ENCODE measurements at regions not wholly inside any gene's neighbourhood (a gene's known extent, or its start where the extent isn't known, plus 50 kb on each side); places are given as distances from the start of the nearest gene placed in this dataset.

DNA sequence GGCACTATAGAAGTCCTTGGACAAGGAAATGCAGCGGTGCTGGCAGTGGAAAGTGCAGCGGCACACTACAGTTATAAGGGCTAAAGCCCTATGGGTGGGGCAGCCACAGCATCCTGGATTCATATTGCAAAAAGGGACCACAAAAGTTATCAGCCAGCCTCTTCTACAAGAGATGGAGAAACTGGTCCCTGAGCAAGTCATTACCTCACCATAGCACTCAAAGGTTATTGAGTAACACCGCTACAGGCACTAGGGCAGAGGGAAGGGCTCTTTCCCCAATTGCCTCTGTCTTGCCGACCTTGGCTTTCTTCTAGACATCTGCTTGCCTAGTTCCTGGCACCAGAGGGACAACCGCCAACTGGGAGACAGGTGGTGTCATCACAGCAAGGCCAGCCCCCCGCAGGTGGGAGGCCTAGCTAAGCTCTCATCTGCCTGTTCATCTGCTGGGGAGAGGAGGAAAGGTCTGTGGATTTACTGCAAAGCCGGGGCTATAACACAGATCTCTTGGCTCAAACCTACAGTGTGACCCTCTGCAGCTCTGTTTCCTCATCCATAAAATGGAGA is 600.0 kb downstream of the BCOR start:
- POLR2A ChIA-PET: no interaction called here
- CTCF ChIA-PET: interaction anchor here (0.6 kb wide), 1 partner anchor 187 kb away, joined by 3 read pairs; no protein-coding TSS in a partner anchor
- H3K4me3 ChIP-seq (ENCODE audit: low read depth, low read length): no peak overlapping the region
- H3K36me3 ChIP-seq (ENCODE audit: control insufficient read depth in 2 of 2, insufficient read depth in 1 of 2, low read length in 2 of 2): no peaks in the 10 kb centered on the region
- H3K27ac ChIP-seq (ENCODE audit: extremely low read depth, low read depth, low read length): no peak overlapping the region
- no peaks in the 10 kb centered on the region for H3K4me1 ChIP-seq (ENCODE audit: control insufficient read depth, insufficient read depth, low read length)
- H3K9me3 ChIP-seq (ENCODE audit: control insufficient read depth, insufficient read depth, low read depth, low read length): no peaks in the 10 kb centered on the region
- no peak for TF ChIP-seq ZNF623 (tag by site-specific recombination; IDR thresholded peaks at IDR 0.05)
- TF ChIP-seq, protein P1, sequence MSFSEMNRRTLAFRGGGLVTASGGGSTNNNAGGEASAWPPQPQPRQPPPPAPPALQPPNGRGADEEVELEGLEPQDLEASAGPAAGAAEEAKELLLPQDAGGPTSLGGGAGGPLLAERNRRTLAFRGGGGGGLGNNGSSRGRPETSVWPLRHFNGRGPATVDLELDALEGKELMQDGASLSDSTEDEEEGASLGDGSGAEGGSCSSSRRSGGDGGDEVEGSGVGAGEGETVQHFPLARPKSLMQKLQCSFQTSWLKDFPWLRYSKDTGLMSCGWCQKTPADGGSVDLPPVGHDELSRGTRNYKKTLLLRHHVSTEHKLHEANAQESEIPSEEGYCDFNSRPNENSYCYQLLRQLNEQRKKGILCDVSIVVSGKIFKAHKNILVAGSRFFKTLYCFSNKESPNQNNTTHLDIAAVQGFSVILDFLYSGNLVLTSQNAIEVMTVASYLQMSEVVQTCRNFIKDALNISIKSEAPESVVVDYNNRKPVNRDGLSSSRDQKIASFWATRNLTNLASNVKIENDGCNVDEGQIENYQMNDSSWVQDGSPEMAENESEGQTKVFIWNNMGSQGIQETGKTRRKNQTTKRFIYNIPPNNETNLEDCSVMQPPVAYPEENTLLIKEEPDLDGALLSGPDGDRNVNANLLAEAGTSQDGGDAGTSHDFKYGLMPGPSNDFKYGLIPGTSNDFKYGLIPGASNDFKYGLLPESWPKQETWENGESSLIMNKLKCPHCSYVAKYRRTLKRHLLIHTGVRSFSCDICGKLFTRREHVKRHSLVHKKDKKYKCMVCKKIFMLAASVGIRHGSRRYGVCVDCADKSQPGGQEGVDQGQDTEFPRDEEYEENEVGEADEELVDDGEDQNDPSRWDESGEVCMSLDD (tag by site-specific recombination; IDR thresholded peaks at IDR 0.05): no peak
- TF ChIP-seq SP3 (tag by site-specific recombination; IDR thresholded peaks at IDR 0.05): no peak
- no peak for TF ChIP-seq YY2 (tag by site-specific recombination; IDR thresholded peaks at IDR 0.05)
- TF ChIP-seq ZNF174 (tag by site-specific recombination; IDR thresholded peaks at IDR 0.05): no peak

DNA sequence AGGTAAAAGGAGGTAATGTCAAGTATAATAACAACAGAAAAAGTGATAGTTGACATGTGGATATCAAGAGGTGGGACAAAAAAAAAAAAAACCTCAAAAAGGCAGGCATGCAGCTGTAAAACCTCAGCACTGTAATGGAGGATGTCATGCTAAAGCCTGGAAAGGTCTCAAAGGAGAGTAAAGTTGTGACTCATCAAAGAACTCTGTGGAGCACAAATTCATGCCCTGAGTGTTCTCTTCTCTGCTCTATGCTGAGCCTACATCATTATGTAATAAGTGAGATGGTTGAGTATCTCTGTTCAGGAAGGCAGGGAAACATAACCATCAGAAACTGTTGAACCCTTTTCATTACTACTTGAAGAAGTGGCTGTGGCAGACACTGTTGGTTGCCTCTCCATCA is 597.8 kb downstream of the BCOR start:
- Histone ChIP-seq H3K9me3 (ENCODE audit: control insufficient read depth, insufficient read depth, low read depth, low read length) (no peaks in the 10 kb centered on the region), H3K4me3 (ENCODE audit: low read depth, low read length) (no peak overlapping the region), H3K27ac (ENCODE audit: extremely low read depth, low read depth, low read length) (no peak overlapping the region), H3K36me3 (ENCODE audit: control insufficient read depth in 2 of 2, insufficient read depth in 1 of 2, low read length in 2 of 2) (no peaks in the 10 kb centered on the region), H3K4me1 (ENCODE audit: control insufficient read depth, insufficient read depth, low read length) (no peaks in the 10 kb centered on the region)
- TF ChIP-seq ZSCAN30 (tag by site-specific recombination; IDR thresholded peaks at IDR 0.05) (no peak), ZNF596 (tag by site-specific recombination; IDR thresholded peaks at IDR 0.05) (no peak), ZFP3 (tag by site-specific recombination; IDR thresholded peaks at IDR 0.05; ENCODE audit: low read depth) (no peak), ZNF311 (tag by site-specific recombination; IDR thresholded peaks at IDR 0.05; ENCODE audit: borderline replicate concordance) (no peak), ZNF701 (tag by site-specific recombination; IDR thresholded peaks at IDR 0.05) (no peak), ZNF132 (tag by site-specific recombination; IDR thresholded peaks at IDR 0.05; ENCODE audit: borderline replicate concordance) (no peak), BCL11A (tag by site-specific recombination; IDR thresholded peaks at IDR 0.05; ENCODE audit: low read depth) (no peak), ZNF423 (tag by site-specific recombination; IDR thresholded peaks at IDR 0.05) (no peak), GLI4 (tag by site-specific recombination; IDR thresholded peaks at IDR 0.05) (no peak), ZBTB20 (tag by site-specific recombination; IDR thresholded peaks at IDR 0.05) (no peak), ZNF707 (tag by site-specific recombination; IDR thresholded peaks at IDR 0.05) (no peak), ZNF202 (tag by site-specific recombination; IDR thresholded peaks at IDR 0.05; ENCODE audit: borderline replicate concordance) (no peak), IKZF3 (tag by site-specific recombination; IDR thresholded peaks at IDR 0.05) (no peak), MZF1 (tag by site-specific recombination; IDR thresholded peaks at IDR 0.05; ENCODE audit: borderline replicate concordance) (no peak)
- TF ChIP-seq, protein P2, sequence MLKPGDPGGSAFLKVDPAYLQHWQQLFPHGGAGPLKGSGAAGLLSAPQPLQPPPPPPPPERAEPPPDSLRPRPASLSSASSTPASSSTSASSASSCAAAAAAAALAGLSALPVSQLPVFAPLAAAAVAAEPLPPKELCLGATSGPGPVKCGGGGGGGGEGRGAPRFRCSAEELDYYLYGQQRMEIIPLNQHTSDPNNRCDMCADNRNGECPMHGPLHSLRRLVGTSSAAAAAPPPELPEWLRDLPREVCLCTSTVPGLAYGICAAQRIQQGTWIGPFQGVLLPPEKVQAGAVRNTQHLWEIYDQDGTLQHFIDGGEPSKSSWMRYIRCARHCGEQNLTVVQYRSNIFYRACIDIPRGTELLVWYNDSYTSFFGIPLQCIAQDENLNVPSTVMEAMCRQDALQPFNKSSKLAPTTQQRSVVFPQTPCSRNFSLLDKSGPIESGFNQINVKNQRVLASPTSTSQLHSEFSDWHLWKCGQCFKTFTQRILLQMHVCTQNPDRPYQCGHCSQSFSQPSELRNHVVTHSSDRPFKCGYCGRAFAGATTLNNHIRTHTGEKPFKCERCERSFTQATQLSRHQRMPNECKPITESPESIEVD (tag by site-specific recombination; IDR thresholded peaks at IDR 0.05): no peak
- POLR2A ChIA-PET: no interaction called here
- CTCF ChIA-PET: no interaction called here

Measured in HEK293 (cell line).